ENCODE measurements at regions not wholly inside any gene's neighbourhood (a gene's known extent, or its start where the extent isn't known, plus 50 kb on each side); places are given as distances from the start of the nearest gene placed in this dataset.

GRCh38 chr4:12452291-12452690 is 1023.6 kb upstream of the HS3ST1 start:
- in situ Hi-C loops (cut with MboI; ENCODE audit: low pct_ligation_motif_present in 1 of 4, low pct_unique_long_range_greater_than_20kb in 1 of 4, low sequenced_read_pairs in 3 of 4) (no loop called here), intact Hi-C loops (cut with DNase I; ENCODE audit: low total_unique reads) (no loop called here)
- 78 to 83% methylated on average over 3 of the region's 3 CpGs for WGBS, 2 donors (ENCODE audit: low coverage in 1 of 2)
- Histone ChIP-seq H3K27me3 (no peaks in the 10 kb centered on the region), H3K4me3 (no peak overlapping the region), H3K27ac (no peak overlapping the region), H3K36me3 (no peaks in the 10 kb centered on the region), H3K4me1 (peaks cover 0 to 2% (median 0%) of the 10 kb centered on the region in 4 donors), H3K9me3 (no peaks in the 10 kb centered on the region)
- no peak for DNase-seq
- TF ChIP-seq POLR2AphosphoS5 (IDR thresholded peaks at IDR 0.05) (no peak), POLR2A (IDR thresholded peaks at IDR 0.05) (no peak), CTCF (IDR thresholded peaks at IDR 0.05) (no peak), EP300 (IDR thresholded peaks at IDR 0.05; ENCODE audit: low read depth) (no peak)

DNA sequence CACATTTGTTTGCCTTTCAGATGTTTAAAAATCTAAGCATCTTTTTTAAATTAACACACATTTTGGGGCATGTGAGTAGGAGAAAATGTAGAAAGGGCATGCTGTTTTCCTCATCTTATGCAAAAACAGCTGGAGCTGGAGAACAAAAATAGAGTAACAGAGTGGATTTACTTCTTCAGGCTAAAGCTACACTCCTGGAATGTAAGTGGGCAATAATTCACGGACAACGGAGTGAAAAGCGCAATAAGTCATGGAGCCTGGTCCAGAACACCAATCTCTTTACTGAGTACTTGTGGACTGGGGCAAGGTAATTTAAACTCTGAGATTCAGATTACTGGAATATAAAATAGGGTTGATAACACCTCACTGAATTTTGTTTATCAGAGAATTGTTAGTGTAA is 1018.8 kb upstream of the HS3ST1 start:
- intact Hi-C loops (cut with DNase I; ENCODE audit: low total_unique reads) (no loop called here), in situ Hi-C loops (cut with MboI; ENCODE audit: low pct_ligation_motif_present in 1 of 4, low pct_unique_long_range_greater_than_20kb in 1 of 4, low sequenced_read_pairs in 3 of 4) (no loop called here)
- no peak overlapping the region for H3K27ac ChIP-seq
- DNase-seq: no peak
- no peak for TF ChIP-seq CTCF (IDR thresholded peaks at IDR 0.05)
- no peak for TF ChIP-seq POLR2AphosphoS5 (IDR thresholded peaks at IDR 0.05)
- TF ChIP-seq EP300 (IDR thresholded peaks at IDR 0.05; ENCODE audit: low read depth): no peak
- no peak for TF ChIP-seq POLR2A (IDR thresholded peaks at IDR 0.05)
- H3K4me3 ChIP-seq: no peak overlapping the region
- WGBS, 2 donors (ENCODE audit: low coverage in 1 of 2): 34 to 45% methylated on average over 3 of the region's 3 CpGs
- H3K9me3 ChIP-seq: no peaks in the 10 kb centered on the region
- H3K27me3 ChIP-seq: no peaks in the 10 kb centered on the region
- H3K4me1 ChIP-seq: peaks cover 0 to 6% (median 0%) of the 10 kb centered on the region in 4 donors
- no peaks in the 10 kb centered on the region for H3K36me3 ChIP-seq

- no peak for TF ChIP-seq EP300 (IDR thresholded peaks at IDR 0.05; ENCODE audit: low read depth)
- no peak for TF ChIP-seq CTCF (IDR thresholded peaks at IDR 0.05)
- no peak for TF ChIP-seq POLR2AphosphoS5 (IDR thresholded peaks at IDR 0.05)
- TF ChIP-seq POLR2A (IDR thresholded peaks at IDR 0.05): no peak
- H3K4me1 ChIP-seq: peaks cover 0 to 6% (median 0%) of the 10 kb centered on the region in 4 donors
- no peak for DNase-seq
- no peaks in the 10 kb centered on the region for H3K36me3 ChIP-seq
- in situ Hi-C loops (cut with MboI; ENCODE audit: low pct_ligation_motif_present in 1 of 4, low pct_unique_long_range_greater_than_20kb in 1 of 4, low sequenced_read_pairs in 3 of 4): no loop called here
- intact Hi-C loops (cut with DNase I; ENCODE audit: low total_unique reads): no loop called here
- no peak overlapping the region for H3K27ac ChIP-seq
- no peak overlapping the region for H3K4me3 ChIP-seq
- no peaks in the 10 kb centered on the region for H3K9me3 ChIP-seq
- H3K27me3 ChIP-seq: no peaks in the 10 kb centered on the region
- 33 to 35% methylated on average over 2 of the region's 2 CpGs for WGBS, 2 donors (ENCODE audit: low coverage in 1 of 2)
Measured at GRCh38 chr4:12446657-12447185, 1018.0 kb upstream of the HS3ST1 start.

GRCh38 chr4:12446256-12446655 is 1017.6 kb upstream of the HS3ST1 start:
- intact Hi-C loops (cut with DNase I; ENCODE audit: low total_unique reads) (no loop called here), in situ Hi-C loops (cut with MboI; ENCODE audit: low pct_ligation_motif_present in 1 of 4, low pct_unique_long_range_greater_than_20kb in 1 of 4, low sequenced_read_pairs in 3 of 4) (no loop called here)
- H3K4me1 ChIP-seq: peaks cover 0 to 6% (median 0%) of the 10 kb centered on the region in 4 donors
- no peak overlapping the region for H3K27ac ChIP-seq
- no peak overlapping the region for H3K4me3 ChIP-seq
- no peaks in the 10 kb centered on the region for H3K36me3 ChIP-seq
- WGBS, 2 donors (ENCODE audit: low coverage in 1 of 2): 53 to 72% methylated on average over 5 of the region's 5 CpGs
- no peak for DNase-seq
- no peaks in the 10 kb centered on the region for H3K9me3 ChIP-seq
- no peaks in the 10 kb centered on the region for H3K27me3 ChIP-seq
- no peak for TF ChIP-seq POLR2A (IDR thresholded peaks at IDR 0.05)
- TF ChIP-seq CTCF (IDR thresholded peaks at IDR 0.05): no peak
- TF ChIP-seq POLR2AphosphoS5 (IDR thresholded peaks at IDR 0.05): no peak
- TF ChIP-seq EP300 (IDR thresholded peaks at IDR 0.05; ENCODE audit: low read depth): no peak

All from transverse colon (tissue), 4 donors.